HG02678 (cell line): ENCODE measurements at regions not wholly inside any gene's neighbourhood (a gene's known extent, or its start where the extent isn't known, plus 50 kb on each side); places are given as distances from the start of the nearest gene placed in this dataset.
A peak's percentile ranks its signal among the peaks of the same experiment; 100 is the strongest.

Experiments used
- ATAC-seq: cut with Tn5 transposase; IDR thresholded peaks from one replicate; pipeline ENCODE4 v1.9.1; 2021; ENCODE audit warnings: mild to moderate bottlenecking, moderate library complexity; ENCODE audit not compliant: unreplicated experiment

DNA sequence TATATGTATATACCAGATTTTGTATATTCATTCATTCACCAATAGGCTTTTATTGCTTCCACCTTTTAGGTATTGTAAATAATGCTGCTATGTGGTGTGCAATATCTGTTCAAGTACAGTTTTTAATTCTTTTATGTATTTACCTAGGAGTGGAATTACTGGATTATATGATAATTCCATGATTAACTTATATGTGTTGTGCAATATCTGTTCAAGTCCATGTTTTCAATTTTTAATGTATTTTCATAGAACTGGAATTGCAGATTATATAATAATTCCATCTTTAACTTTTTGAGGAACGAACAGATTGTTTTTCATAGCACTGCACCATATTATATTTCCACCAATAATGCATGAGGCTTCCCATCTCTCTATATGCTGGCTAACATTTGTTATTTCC lies 50.6 kb upstream of the L3MBTL4 start:
- ATAC-seq, result no peak

DNA sequence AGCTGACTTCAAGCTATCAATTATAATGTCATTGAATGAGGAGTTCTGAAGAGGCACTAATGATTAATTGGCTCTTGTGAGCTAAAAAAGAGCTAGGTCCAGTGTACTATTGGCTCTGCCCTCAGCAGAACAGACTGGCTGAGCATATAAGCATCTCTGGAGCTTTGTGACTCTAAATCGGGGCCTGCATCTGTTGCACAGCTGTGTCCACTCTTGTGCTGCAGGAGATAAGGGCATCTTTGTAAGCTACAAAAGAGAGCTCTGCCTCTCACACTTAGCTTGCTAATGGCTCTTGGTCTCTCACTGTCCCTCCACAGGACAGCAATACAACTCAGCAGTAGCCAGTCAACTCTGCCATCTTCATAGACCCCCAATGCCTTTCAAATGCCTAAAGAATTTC lies 61.5 kb upstream of the L3MBTL4 start:
- no peak for ATAC-seq

DNA sequence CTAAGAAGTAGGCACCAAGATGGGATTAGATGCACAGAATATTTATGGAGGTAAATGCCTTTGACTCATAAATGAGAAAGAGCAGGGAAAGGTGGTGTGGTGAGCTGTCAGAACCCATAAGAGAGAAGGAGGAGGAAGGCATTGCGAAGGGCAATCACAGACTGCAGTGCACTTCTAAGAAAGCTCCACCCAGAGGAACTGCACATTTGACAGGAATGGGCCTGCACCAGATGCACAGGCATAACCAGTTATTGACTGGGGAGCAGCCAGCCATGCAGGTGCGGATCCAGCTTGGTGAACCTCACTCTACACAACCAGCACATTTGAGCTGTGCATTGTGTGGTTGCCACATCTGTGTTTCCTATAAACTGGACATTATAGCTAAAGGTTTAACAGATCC lies 62.2 kb upstream of the L3MBTL4 start:
- ATAC-seq, result no peak

DNA sequence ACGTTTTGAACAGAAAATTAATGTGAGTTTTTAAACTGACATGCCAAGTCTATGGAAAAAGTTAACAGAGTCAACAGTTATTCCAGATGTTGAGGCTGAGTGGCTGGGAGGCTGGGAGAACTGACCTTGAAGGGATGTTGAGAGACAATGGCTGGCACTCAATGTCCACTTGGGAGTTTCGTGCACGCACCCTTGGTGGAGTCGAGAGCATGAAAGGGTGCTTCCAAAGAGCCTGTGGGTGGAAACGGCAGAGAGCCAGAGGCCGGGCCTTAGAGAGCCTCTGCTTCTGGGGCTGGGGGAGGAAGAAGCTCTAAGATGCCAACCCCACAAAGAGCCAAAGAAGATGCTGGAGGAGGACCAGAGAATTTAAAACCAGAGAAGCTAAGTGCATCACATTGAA lies 63.4 kb upstream of the L3MBTL4 start:
- no peak for ATAC-seq

DNA sequence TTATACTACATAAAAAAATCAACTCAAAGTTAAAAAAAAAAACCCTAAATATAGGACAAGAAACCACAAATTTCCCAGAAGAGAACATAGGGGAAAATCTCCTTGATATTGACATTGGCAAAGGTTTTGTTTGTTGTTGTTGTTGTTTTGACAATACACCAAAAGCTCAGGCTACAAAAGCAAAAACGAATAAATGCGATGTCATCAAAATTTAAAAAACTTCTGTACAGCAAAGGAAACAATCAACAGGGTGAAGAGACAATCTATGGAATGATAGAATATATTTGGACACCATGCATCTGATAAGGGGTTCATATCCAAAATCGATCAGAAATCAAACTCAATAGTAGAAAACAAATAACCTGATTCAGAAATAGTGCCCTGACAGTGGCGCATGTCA lies 65.0 kb upstream of the L3MBTL4 start:
- no peak for ATAC-seq

DNA sequence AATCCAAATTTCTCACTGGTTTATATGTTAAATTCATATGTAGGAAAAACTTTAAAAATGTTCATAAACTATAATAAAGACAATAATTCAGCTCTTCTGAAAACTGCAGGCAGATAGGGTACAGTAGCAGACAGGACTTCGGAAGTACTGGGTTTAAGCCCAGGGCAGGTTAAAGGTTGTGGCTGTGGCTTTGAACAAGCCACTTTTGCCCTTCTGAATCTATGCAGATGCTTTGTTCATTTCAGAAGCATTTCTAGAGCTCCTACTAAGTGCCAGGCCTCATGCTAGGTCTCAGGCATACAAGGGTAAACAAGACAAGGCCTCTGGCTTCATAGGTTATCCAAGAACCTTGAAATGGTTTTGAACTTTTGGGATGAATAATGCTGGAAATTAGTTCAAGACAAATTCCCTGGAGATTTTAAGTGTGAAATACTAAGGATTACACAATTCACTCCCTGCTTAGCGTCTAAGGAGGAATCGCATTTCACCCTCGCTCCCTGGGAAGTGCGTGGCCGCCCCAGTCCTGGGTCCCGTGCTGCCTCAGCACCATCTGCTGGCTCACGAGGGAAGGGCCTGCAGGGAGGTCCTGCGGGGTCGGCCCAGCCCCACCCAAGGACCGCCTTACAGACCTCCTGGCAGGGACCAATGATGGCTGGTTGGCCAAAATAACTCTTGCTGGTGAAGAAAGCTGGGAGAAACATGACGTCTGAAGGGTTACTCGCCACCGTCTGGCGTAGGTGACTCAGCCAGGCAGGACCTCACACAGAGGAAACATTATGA lies 67.7 kb upstream of the L3MBTL4 start:
- ATAC-seq, result peak; percentile 77

DNA sequence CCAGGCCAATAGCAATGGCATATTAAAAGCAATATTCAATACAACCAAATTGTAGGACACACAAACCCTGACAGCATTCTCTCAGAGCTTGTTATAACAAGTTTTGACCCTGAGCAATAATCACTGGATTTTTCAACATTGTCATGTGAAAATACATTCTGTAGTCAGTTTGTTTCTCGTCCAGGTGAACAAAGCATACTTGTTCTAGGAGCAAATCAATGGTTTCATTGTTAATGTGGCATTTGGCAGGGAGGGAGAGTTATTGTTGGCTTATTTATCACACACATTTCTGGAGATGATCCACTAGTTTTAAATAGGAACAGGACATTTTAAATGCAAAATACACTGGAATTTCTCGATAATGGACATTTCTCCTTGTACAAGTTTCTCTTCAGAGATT lies 69.9 kb upstream of the L3MBTL4 start:
- ATAC-seq, result no peak

DNA sequence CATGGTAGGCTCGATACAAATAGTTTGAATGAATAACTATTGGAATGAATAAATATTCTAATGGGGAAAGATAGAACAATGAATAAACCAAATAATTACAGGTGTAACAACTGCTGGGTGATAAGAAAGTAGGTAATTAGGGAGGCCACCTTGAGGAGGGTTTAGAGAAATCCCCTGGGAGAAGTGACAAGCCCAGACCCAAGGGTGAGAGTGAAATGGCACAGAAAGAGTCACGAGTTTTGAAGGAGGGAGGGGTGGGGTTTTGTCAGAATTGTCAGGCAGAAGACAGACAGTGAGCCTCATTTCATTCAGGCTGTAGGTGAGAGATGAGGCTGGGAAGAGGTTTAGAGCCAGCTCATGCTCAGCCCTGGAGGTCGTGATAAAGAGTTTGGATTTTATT lies 71.6 kb upstream of the L3MBTL4 start:
- no peak for ATAC-seq

DNA sequence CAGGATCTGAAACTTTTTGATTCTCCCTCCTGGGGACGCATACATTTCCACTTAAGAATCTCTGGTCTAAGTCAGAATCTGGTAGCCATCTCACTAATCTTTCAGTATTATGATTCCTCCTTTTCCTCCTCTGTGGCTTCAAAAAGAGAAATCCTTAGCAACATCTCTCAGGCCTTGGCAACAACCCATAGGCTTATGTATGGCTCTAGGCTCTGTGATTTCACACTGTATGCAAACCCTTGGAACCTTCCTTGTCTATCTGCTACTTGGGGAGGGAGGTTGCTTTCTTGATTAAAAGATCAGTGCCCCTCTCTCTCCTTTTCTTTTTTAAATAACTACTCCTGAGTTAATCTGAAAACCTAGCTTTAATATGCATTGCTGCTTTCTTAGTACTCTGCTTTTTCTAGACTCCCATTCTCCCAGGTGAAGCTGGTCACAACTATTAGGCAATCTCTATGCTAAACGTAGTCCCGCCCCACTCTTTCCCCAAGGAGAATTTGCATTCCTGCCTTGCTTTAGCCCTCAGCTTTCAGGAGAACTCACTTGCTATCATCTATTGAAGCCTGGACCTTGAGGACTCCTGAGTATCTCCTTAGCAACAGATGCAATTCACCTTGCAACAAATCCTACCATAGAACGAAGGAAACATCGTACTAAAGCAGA lies 72.2 kb upstream of the L3MBTL4 start:
- no peak for ATAC-seq

DNA sequence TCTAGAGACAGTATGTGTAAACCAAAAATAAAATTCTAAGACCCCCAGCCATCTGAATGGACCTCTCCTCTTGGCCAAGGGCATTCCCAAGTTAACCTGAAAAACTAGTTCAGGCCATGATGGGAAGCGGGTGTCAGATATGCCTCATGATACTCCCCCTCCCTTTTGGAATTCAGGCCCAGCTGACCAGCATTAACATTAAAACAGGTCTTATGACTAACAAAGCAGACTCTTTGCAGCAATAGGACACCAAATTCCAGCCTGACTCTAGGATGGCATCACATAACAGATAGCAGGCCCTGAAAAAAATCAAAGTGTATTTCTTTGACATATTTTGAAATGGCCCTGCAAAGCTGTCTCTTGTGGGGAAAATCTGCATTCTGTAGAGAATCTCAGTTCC lies 73.3 kb upstream of the L3MBTL4 start:
- no peak for ATAC-seq

DNA sequence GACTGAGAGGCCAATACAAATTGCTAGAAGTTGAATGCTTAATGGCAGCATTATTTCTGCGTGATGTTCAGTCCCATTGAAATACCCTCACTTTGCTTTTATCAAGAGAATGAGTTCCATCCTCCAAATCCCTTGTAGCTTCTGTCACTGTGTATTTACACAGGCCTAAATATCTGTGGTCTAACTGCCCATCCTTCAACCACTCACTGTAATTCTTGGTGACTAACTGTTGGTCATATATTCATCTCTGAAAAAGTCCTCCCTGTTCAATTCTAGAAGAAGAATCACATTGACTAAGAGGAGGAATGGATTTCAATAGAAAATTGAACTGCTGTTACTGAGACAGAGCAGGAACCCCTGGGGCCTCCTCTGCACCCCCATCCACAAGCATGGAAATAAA lies 74.2 kb upstream of the L3MBTL4 start:
- no peak for ATAC-seq

DNA sequence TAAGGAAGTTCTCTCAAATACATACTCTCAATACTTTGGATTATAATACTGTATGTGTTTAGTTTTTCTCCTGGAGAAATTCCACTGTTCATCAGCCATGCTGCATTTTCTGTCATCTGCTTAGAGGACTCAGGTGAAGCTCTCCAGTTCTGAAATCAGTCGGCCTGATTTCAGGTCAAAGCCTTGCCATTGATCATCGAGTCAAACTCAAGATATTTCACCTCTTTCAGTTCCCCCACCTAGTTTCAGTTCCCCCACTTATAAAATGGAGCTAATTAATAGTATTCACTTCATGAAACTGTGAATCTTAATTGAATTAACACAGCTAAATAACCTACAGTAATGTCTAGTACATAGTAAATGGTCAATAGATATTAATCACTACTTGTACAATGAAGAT lies 75.3 kb upstream of the L3MBTL4 start:
- ATAC-seq, result no peak

DNA sequence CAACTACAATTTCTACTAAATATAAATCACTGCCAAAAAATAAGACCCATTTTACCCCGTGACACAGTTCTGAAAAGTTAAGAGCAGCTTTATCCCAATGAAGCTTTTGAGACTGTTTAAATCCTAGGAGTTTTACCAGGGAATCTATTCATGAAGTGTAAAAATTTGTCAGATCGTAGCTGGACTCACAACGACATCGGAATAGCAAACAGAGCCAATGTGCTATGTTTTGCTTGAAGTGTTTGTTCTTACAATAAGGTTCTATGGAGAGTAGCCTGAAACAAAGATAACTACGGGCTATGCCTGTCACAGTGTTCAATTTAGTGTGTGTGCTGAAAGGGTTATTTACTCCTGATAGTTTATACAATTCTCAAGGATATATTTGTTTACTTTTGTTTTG lies 78.5 kb upstream of the L3MBTL4 start:
- ATAC-seq, result no peak

DNA sequence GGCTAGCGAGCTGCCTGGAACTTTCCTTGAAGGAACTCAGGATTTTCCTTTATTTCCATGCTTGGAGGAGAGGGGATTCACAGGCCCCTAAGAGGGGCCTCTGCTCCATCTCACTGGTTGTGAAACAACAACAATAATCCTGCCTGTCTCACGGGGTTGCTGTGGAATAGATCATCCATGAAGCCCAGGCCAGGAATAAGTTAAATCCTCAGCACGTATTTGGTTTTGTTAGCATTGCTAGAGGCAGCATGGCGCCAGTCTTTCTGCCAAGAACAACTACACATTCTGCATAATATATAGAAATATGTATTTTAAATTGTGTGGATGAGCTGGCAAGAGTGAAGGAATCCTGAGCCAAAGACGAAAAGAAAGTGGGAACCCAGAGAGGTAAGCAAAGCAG lies 80.8 kb upstream of the L3MBTL4 start:
- ATAC-seq, result no peak

DNA sequence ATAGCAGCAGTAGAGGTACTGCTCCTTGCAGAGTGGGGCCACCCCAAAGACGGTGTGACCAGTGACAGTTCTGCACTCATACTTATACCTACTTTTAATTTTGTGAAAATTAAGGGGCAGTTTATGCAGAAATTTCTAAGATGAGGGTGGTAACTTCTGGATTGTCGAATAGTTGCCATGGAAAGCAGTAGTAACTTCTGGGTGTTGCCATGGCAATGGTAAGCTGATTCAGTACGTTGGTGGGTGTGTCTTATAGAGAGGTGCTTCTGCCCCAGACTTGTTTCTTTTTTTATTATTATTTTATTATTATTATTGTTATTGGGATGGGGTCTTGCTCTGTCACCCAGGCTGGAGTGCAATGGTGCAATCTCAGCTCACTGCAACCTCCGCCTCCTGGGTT lies 82.8 kb upstream of the L3MBTL4 start:
- no peak for ATAC-seq

DNA sequence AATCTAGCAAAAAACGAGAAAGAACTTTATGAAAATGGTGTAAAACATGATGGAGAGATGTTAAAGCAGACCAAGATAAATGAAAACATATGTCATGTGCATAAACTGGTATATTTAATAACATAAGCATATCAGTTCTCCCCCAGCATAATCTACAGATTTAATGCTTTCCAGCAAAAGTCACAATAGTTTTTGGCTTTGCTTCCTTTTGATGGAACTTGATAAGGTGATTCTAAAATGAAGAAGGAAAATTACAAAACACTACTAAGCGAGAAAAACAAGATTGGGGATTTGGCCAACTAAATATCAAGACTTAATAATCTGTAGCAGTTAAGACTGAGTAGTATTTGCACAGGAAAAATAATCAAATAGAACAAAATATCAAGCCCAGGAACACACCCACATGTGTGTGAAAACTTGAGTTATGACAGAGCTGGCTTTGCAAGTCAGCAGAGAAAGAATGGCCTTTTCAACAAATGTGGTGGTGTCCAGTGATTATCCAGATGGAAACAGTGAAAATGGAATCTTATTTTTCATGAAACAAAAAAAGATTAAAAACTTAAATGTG lies 83.7 kb upstream of the L3MBTL4 start:
- ATAC-seq, result no peak

DNA sequence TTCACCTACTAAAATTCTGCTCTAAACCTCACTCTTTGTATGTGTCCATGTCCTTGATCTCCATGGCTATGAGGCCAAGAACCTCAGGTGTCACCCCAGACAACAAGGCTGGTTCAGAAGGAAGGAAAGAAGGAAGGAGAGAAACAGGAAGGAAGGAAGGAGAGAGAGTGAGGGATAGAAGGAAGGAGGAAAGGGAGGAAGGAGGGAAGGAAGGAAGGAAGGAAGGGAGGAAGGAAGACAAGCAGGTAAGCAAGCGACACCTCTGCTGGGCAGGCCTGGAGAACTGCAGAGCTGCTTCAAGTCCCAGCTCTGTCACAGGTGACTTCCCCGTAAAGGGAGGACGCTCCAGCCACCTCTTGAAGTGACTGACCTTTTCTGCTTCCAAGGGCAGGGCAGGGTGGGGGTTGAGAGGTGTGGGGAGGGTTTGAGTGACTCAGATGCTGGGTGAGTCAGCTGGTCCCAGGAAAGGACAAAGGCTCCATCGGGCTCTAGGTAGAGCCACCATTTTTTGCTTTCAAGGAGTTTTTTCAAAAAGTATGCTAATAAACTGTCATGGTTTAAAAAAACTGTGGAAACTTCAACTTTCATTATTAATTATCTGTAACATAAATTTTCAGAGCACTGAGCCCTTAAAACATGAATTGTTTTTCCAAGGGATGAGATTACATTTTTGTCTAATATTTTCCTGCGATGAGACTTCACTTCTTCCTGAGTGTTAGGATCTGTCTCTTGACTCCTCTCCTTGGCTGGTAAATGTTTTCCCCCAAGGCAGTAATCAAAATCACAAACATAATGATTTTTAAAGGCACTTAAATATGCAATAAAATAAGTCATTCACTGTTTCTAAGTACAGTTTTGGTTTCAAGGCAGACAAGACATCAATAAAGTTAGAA lies 90.1 kb upstream of the L3MBTL4 start:
- ATAC-seq, result no peak

DNA sequence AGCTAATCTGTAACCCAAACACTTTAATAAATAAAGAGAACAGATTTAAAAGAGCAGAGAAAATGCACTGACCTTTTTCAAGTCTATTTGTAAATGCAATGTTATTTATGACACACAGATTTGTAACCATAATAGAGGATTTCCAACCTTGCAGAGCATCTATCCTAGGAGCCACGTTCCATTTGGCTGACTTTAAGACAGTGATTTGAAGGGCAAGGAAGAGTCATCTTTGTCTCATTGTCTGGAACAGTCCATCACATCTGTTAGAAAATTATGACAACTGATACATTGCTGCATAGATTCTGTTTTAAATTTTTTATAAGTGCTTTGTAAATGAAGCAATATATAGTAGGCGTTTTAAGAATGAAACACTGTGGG lies 90.8 kb upstream of the L3MBTL4 start:
- ATAC-seq, result no peak

DNA sequence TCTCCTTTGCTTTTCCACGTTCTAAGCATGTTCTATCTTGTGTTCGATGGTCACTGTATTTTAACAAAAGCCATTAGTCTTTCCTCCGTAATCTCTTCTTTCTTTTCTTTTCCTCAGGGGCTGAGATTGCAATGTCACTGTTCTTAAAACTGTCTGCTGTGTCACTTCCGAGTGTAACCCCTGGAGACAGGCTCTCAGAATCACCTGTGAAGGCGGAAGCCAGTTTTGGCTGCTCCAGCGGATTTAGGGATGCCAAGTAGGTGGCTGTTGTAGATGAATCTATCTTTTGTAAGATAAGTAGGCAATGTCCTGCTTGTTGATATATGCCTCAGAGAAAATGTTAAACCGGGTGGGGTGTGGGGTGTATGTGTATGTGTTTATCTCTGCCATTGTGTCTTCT lies 94.7 kb upstream of the L3MBTL4 start:
- no peak for ATAC-seq

DNA sequence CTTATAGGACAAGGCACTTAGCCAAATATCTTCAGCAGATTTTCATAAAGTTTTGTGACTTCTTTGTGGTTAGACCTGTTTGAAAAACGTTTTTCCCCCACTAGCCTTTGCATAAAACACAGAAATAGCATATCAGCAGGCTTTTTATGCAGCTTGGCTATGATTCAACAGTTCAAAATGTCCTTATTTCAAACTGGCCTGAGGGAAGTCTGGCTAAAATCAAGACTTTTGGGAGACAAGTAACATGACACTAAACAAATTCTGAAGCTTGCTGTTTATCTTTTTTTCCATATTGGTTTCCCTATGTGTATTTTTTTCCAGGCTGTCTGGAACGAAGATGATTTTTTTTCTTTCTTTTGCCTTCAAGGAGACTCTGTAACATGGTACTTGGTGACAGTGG lies 95.1 kb upstream of the L3MBTL4 start:
- ATAC-seq, result no peak

DNA sequence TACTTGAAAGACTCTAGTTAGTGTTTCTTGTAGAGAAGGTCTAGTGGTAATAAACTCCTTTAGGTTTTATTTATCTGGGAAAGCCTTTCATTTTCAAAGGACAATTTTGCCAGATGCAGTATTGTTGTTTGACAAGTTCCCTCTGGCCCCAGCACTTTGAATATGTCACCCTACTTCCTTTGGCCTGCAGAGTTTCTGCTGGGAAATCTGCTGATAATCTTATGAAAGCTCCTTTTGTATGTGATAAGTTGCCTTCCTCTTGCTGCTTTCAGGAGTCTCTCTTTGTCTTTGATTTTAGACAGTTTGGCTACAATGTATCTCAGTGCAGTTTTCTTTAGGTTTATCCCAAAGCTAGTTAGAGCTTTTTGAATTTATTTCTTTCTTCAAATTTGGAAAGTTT lies 106.2 kb upstream of the L3MBTL4 start:
- ATAC-seq, result no peak
